ENCODE measurements at regions not wholly inside any gene's neighbourhood (a gene's known extent, or its start where the extent isn't known, plus 50 kb on each side); places are given as distances from the start of the nearest gene placed in this dataset.

- Histone ChIP-seq H3K9me3 (ENCODE audit: control insufficient read depth, insufficient read depth, low read length) (no peaks in the 10 kb centered on the region), H3K27ac (ENCODE audit: low read depth, low read length) (no peak overlapping the region), H3K4me1 (ENCODE audit: control insufficient read depth, insufficient read depth, low read length) (peaks cover 16% of the 10 kb centered on the region), H3K36me3 (ENCODE audit: control insufficient read depth, insufficient read depth, low read length) (no peaks in the 10 kb centered on the region), H3K27me3 (ENCODE audit: control insufficient read depth, insufficient read depth, low read length) (peaks cover 6% of the 10 kb centered on the region), H3K4me3 (ENCODE audit: low read depth, low read length) (no peak overlapping the region)
- no peak for DNase-seq (ENCODE audit: low read depth in 4 of 6, low spot score in 6 of 6)
- 97% methylated on average over 8 of the region's 8 CpGs for WGBS (ENCODE audit: insufficient coverage)
These were observed 50.6 kb upstream of the C1QTNF9B start for GRCh38 chr13:23947893-23948292.

GRCh38 chr13:23949200-23949599, 51.9 kb upstream of the C1QTNF9B start:
- Histone ChIP-seq H3K27ac (ENCODE audit: low read depth, low read length) (no peak overlapping the region), H3K27me3 (ENCODE audit: control insufficient read depth, insufficient read depth, low read length) (peaks cover 6% of the 10 kb centered on the region), H3K9me3 (ENCODE audit: control insufficient read depth, insufficient read depth, low read length) (no peaks in the 10 kb centered on the region), H3K4me3 (ENCODE audit: low read depth, low read length) (no peak overlapping the region), H3K4me1 (ENCODE audit: control insufficient read depth, insufficient read depth, low read length) (peaks cover 16% of the 10 kb centered on the region), H3K36me3 (ENCODE audit: control insufficient read depth, insufficient read depth, low read length) (no peaks in the 10 kb centered on the region)
- 78% methylated on average over 6 of the region's 7 CpGs for WGBS (ENCODE audit: insufficient coverage)
- DNase-seq (ENCODE audit: low read depth in 4 of 6, low spot score in 6 of 6) = no peak

GRCh38 chr13:23949736-23950135, 52.4 kb upstream of the C1QTNF9B start:
- H3K27ac ChIP-seq (ENCODE audit: low read depth, low read length) = no peak overlapping the region
- peaks cover 16% of the 10 kb centered on the region for H3K4me1 ChIP-seq (ENCODE audit: control insufficient read depth, insufficient read depth, low read length)
- peaks cover 6% of the 10 kb centered on the region for H3K27me3 ChIP-seq (ENCODE audit: control insufficient read depth, insufficient read depth, low read length)
- 81% methylated on average over 4 of the region's 4 CpGs for WGBS (ENCODE audit: insufficient coverage)
- no peak for DNase-seq (ENCODE audit: low read depth in 4 of 6, low spot score in 6 of 6)
- no peak overlapping the region for H3K4me3 ChIP-seq (ENCODE audit: low read depth, low read length)
- H3K36me3 ChIP-seq (ENCODE audit: control insufficient read depth, insufficient read depth, low read length) = no peaks in the 10 kb centered on the region
- H3K9me3 ChIP-seq (ENCODE audit: control insufficient read depth, insufficient read depth, low read length) = no peaks in the 10 kb centered on the region

GRCh38 chr13:23950736-23951510, 53.6 kb upstream of the C1QTNF9B start:
- peaks cover 2% of the 10 kb centered on the region for H3K27me3 ChIP-seq (ENCODE audit: control insufficient read depth, insufficient read depth, low read length)
- no peaks in the 10 kb centered on the region for H3K9me3 ChIP-seq (ENCODE audit: control insufficient read depth, insufficient read depth, low read length)
- no peak overlapping the region for H3K27ac ChIP-seq (ENCODE audit: low read depth, low read length)
- WGBS (ENCODE audit: insufficient coverage) = 87% methylated on average over 10 of the region's 10 CpGs
- H3K36me3 ChIP-seq (ENCODE audit: control insufficient read depth, insufficient read depth, low read length) = no peaks in the 10 kb centered on the region
- DNase-seq (ENCODE audit: low read depth in 4 of 6, low spot score in 6 of 6) = no peak
- peaks cover 10% of the 10 kb centered on the region for H3K4me1 ChIP-seq (ENCODE audit: control insufficient read depth, insufficient read depth, low read length)
- H3K4me3 ChIP-seq (ENCODE audit: low read depth, low read length) = no peak overlapping the region

GRCh38 chr13:23952796-23953195, 55.5 kb upstream of the C1QTNF9B start:
- Histone ChIP-seq H3K27ac (ENCODE audit: low read depth, low read length) (no peak overlapping the region), H3K4me3 (ENCODE audit: low read depth, low read length) (no peak overlapping the region), H3K36me3 (ENCODE audit: control insufficient read depth, insufficient read depth, low read length) (no peaks in the 10 kb centered on the region), H3K4me1 (ENCODE audit: control insufficient read depth, insufficient read depth, low read length) (no peaks in the 10 kb centered on the region), H3K9me3 (ENCODE audit: control insufficient read depth, insufficient read depth, low read length) (no peaks in the 10 kb centered on the region), H3K27me3 (ENCODE audit: control insufficient read depth, insufficient read depth, low read length) (no peaks in the 10 kb centered on the region)
- 92% methylated on average over 12 of the region's 13 CpGs for WGBS (ENCODE audit: insufficient coverage)
- DNase-seq (ENCODE audit: low read depth in 4 of 6, low spot score in 6 of 6) = no peak

- no peaks in the 10 kb centered on the region for H3K4me1 ChIP-seq (ENCODE audit: control insufficient read depth, insufficient read depth, low read length)
- DNase-seq (ENCODE audit: low read depth in 4 of 6, low spot score in 6 of 6) = no peak
- no peak overlapping the region for H3K27ac ChIP-seq (ENCODE audit: low read depth, low read length)
- no peaks in the 10 kb centered on the region for H3K36me3 ChIP-seq (ENCODE audit: control insufficient read depth, insufficient read depth, low read length)
- 84% methylated on average over 13 of the region's 20 CpGs for WGBS (ENCODE audit: insufficient coverage)
- no peaks in the 10 kb centered on the region for H3K9me3 ChIP-seq (ENCODE audit: control insufficient read depth, insufficient read depth, low read length)
- H3K4me3 ChIP-seq (ENCODE audit: low read depth, low read length) = no peak overlapping the region
- H3K27me3 ChIP-seq (ENCODE audit: control insufficient read depth, insufficient read depth, low read length) = no peaks in the 10 kb centered on the region
These were observed 56.7 kb upstream of the C1QTNF9B start for GRCh38 chr13:23953860-23954512.

- no peak overlapping the region for H3K27ac ChIP-seq (ENCODE audit: low read depth, low read length)
- no peak for DNase-seq (ENCODE audit: low read depth in 4 of 6, low spot score in 6 of 6)
- H3K27me3 ChIP-seq (ENCODE audit: control insufficient read depth, insufficient read depth, low read length) = no peaks in the 10 kb centered on the region
- H3K4me3 ChIP-seq (ENCODE audit: low read depth, low read length) = no peak overlapping the region
- H3K4me1 ChIP-seq (ENCODE audit: control insufficient read depth, insufficient read depth, low read length) = no peaks in the 10 kb centered on the region
- H3K36me3 ChIP-seq (ENCODE audit: control insufficient read depth, insufficient read depth, low read length) = no peaks in the 10 kb centered on the region
- no peaks in the 10 kb centered on the region for H3K9me3 ChIP-seq (ENCODE audit: control insufficient read depth, insufficient read depth, low read length)
- 95% methylated on average over 4 of the region's 4 CpGs for WGBS (ENCODE audit: insufficient coverage)
These were observed 57.8 kb upstream of the C1QTNF9B start for GRCh38 chr13:23955064-23955463.

- Histone ChIP-seq H3K9me3 (ENCODE audit: control insufficient read depth, insufficient read depth, low read length) (no peaks in the 10 kb centered on the region), H3K27me3 (ENCODE audit: control insufficient read depth, insufficient read depth, low read length) (no peaks in the 10 kb centered on the region), H3K4me1 (ENCODE audit: control insufficient read depth, insufficient read depth, low read length) (no peaks in the 10 kb centered on the region), H3K4me3 (ENCODE audit: low read depth, low read length) (no peak overlapping the region), H3K27ac (ENCODE audit: low read depth, low read length) (no peak overlapping the region), H3K36me3 (ENCODE audit: control insufficient read depth, insufficient read depth, low read length) (no peaks in the 10 kb centered on the region)
- WGBS (ENCODE audit: insufficient coverage) = 100% methylated on average over 1 of the region's 4 CpGs
- no peak for DNase-seq (ENCODE audit: low read depth in 4 of 6, low spot score in 6 of 6)
These were observed 58.8 kb upstream of the C1QTNF9B start for GRCh38 chr13:23956106-23956505.

- Histone ChIP-seq H3K27me3 (ENCODE audit: control insufficient read depth, insufficient read depth, low read length) (no peaks in the 10 kb centered on the region), H3K27ac (ENCODE audit: low read depth, low read length) (no peak overlapping the region), H3K9me3 (ENCODE audit: control insufficient read depth, insufficient read depth, low read length) (no peaks in the 10 kb centered on the region), H3K36me3 (ENCODE audit: control insufficient read depth, insufficient read depth, low read length) (no peaks in the 10 kb centered on the region), H3K4me3 (ENCODE audit: low read depth, low read length) (no peak overlapping the region), H3K4me1 (ENCODE audit: control insufficient read depth, insufficient read depth, low read length) (no peaks in the 10 kb centered on the region)
- peak in 1 of 6 donors; percentile 46 for DNase-seq (ENCODE audit: low read depth in 4 of 6, low spot score in 6 of 6)
- 50% methylated on average over 1 of the region's 4 CpGs for WGBS (ENCODE audit: insufficient coverage)
These were observed 60.7 kb upstream of the C1QTNF9B start for GRCh38 chr13:23957981-23958380.

Data from spinal cord (tissue), 9 donors.